Astrocyte (in vitro differentiated cells and primary cell): ENCODE measurements at regions not wholly inside any gene's neighbourhood (a gene's known extent, or its start where the extent isn't known, plus 50 kb on each side); places are given as distances from the start of the nearest gene placed in this dataset.

ENCODE experiments used
- DNase-seq: peaks from one replicate; pipeline ENCODE4 v3.0.0-alpha.2; 2010; ENCODE audit warnings: low read depth
- FAIRE-seq: peaks from 2 replicates; lab custom pipeline; 2011; peaks lifted over from hg19 to GRCh38; lab: Jason Lieb, UNC
- H2AFZ ChIP-seq: 2 replicates; pipeline ENCODE4 v1.6.0; 2012; ENCODE audit warnings: low read depth, low read length, inconsistent platforms
- H3K27ac ChIP-seq: 2 replicates; pipeline ENCODE4 v1.5.1; 2011; ENCODE audit warnings: low read depth, low read length, inconsistent platforms
- H3K27me3 ChIP-seq: 2 replicates; pipeline ENCODE4 v1.6.0; 2011; ENCODE audit warnings: low read length, inconsistent platforms; ENCODE audit not compliant: insufficient read depth
- H3K36me3 ChIP-seq: 2 replicates; pipeline ENCODE4 v1.5.1; 2011; ENCODE audit warnings: low read length, inconsistent platforms; ENCODE audit not compliant: insufficient read depth
- H3K4me1 ChIP-seq: 2 replicates; pipeline ENCODE4 v1.5.1; 2011; ENCODE audit warnings: low read length, inconsistent platforms; ENCODE audit not compliant: insufficient read depth
- H3K4me2 ChIP-seq: 2 replicates; pipeline ENCODE4 v1.6.0; 2012; ENCODE audit warnings: low read length, inconsistent platforms
- H3K4me3 ChIP-seq: 2 replicates; pipeline ENCODE4 v1.5.1; 2011; ENCODE audit warnings: low read depth, mild to moderate bottlenecking, low read length, inconsistent platforms; ENCODE audit not compliant: insufficient read depth
- H3K79me2 ChIP-seq: 2 replicates; pipeline ENCODE4 v1.6.0; 2012; ENCODE audit warnings: mild to moderate bottlenecking, low read length, inconsistent platforms; ENCODE audit not compliant: insufficient read depth
- H3K9ac ChIP-seq: 2 replicates; pipeline ENCODE4 v1.6.0; 2012; ENCODE audit warnings: mild to moderate bottlenecking, low read length, inconsistent platforms
- H3K9me3 ChIP-seq: 2 replicates; pipeline ENCODE4 v1.5.1; 2012; ENCODE audit warnings: low read depth, mild to moderate bottlenecking, low read length, inconsistent platforms; ENCODE audit not compliant: insufficient read depth
- H4K20me1 ChIP-seq: 2 replicates; pipeline ENCODE4 v1.6.0; 2012; ENCODE audit warnings: low read length, inconsistent platforms; ENCODE audit not compliant: insufficient read depth
- H3K27ac Mint-ChIP-seq: one replicate; pipeline ENCODE4 v1.8.0; 2021; ENCODE audit warnings: mild to moderate bottlenecking, mixed read lengths; ENCODE audit not compliant: unreplicated experiment
- H3K27me3 Mint-ChIP-seq: one replicate; pipeline ENCODE4 v1.8.0; 2021; ENCODE audit warnings: low read depth, mixed read lengths; ENCODE audit not compliant: unreplicated experiment
- H3K36me3 Mint-ChIP-seq: one replicate; pipeline ENCODE4 v1.8.0; 2021; ENCODE audit warnings: low read depth, mixed read lengths; ENCODE audit not compliant: unreplicated experiment
- H3K4me1 Mint-ChIP-seq: one replicate; pipeline ENCODE4 v1.8.0; 2021; ENCODE audit warnings: low read depth, mixed read lengths; ENCODE audit not compliant: unreplicated experiment
- H3K4me3 Mint-ChIP-seq: one replicate; pipeline ENCODE4 v1.8.0; 2021; ENCODE audit warnings: mild to moderate bottlenecking, moderate library complexity, mixed read lengths; ENCODE audit not compliant: unreplicated experiment
- H3K9me3 Mint-ChIP-seq: one replicate; pipeline ENCODE4 v1.8.0; 2021; ENCODE audit warnings: mild to moderate bottlenecking, mixed read lengths; ENCODE audit not compliant: unreplicated experiment
- EZH2 ChIP-seq: IDR thresholded peaks from 2 replicates; pipeline ENCODE4 v1.6.1; 2012; ENCODE audit warnings: mild to moderate bottlenecking, low read length, inconsistent platforms; ENCODE audit not compliant: insufficient read depth
- TF ChIP-seq, protein P1 (sequence below): IDR thresholded peaks from 2 replicates; pipeline ENCODE4 v1.5.1; 2011; ENCODE audit warnings: low read depth, mild to moderate bottlenecking, inconsistent platforms, low read length, moderate library complexity; ENCODE audit not compliant: insufficient read depth

- no peaks in the 10 kb centered on the region for H3K36me3 ChIP-seq
- no peak for DNase-seq
- no peak overlapping the region for H3K4me3 Mint-ChIP-seq
- no peaks in the 10 kb centered on the region for H3K27me3 ChIP-seq
- H3K27ac Mint-ChIP-seq = no peak overlapping the region
- H3K79me2 ChIP-seq = no peaks in the 10 kb centered on the region
- no peak overlapping the region for H3K9ac ChIP-seq
- peaks cover 35% of the 10 kb centered on the region for H3K27me3 Mint-ChIP-seq
- H3K4me2 ChIP-seq = no peak overlapping the region
- H3K4me1 ChIP-seq = no peaks in the 10 kb centered on the region
- no peaks in the 10 kb centered on the region for H3K36me3 Mint-ChIP-seq
- TF ChIP-seq EZH2 = no peak
- TF ChIP-seq, protein P1, sequence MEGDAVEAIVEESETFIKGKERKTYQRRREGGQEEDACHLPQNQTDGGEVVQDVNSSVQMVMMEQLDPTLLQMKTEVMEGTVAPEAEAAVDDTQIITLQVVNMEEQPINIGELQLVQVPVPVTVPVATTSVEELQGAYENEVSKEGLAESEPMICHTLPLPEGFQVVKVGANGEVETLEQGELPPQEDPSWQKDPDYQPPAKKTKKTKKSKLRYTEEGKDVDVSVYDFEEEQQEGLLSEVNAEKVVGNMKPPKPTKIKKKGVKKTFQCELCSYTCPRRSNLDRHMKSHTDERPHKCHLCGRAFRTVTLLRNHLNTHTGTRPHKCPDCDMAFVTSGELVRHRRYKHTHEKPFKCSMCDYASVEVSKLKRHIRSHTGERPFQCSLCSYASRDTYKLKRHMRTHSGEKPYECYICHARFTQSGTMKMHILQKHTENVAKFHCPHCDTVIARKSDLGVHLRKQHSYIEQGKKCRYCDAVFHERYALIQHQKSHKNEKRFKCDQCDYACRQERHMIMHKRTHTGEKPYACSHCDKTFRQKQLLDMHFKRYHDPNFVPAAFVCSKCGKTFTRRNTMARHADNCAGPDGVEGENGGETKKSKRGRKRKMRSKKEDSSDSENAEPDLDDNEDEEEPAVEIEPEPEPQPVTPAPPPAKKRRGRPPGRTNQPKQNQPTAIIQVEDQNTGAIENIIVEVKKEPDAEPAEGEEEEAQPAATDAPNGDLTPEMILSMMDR = no peak
- H2AFZ ChIP-seq = no peak overlapping the region
- H3K27ac ChIP-seq = no peak overlapping the region
- peaks cover 3% of the 10 kb centered on the region for H3K9me3 ChIP-seq
- H3K9me3 Mint-ChIP-seq = no peaks in the 10 kb centered on the region
- H3K4me1 Mint-ChIP-seq = no peaks in the 10 kb centered on the region
- H3K4me3 ChIP-seq = no peak overlapping the region
- H4K20me1 ChIP-seq = no peaks in the 10 kb centered on the region
- no peak for FAIRE-seq
Measured at GRCh38 chr16:48852458-48852857, 242.5 kb upstream of the N4BP1 start.

DNA sequence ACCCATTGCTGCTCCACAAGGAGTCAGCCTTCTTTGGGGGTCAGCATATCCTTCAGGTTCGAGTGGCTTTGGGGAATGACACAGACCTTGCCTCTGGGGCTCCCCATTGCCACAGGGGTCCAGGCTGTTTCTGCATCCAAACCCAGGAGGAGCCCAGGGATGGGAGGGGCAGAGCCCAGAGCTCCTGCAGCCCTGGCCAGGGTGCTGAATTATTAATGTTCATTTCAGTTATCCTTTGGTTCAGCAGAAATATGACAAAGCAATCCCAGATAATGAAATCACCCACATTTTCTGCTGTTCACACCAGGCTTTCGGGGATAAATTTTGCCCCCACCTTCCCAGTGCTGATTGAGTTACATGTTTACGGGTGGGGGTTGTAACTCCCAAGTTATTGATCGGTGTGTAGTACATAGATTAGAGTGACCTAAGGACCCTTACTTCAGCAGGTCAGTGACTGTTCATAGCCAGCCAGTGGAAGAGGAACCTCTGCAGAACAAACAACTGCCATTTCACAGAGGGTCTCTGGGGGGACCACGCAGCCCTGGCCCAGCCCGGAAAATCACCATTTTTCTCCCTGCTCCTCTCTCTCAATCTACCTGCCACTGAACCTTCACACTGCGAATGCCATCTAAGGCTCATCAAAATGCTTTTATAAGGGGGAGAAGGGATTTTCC is 240.3 kb upstream of the N4BP1 start:
- Histone ChIP-seq H3K27ac (no peak overlapping the region), H3K4me2 (no peak overlapping the region), H3K79me2 (no peaks in the 10 kb centered on the region), H4K20me1 (no peaks in the 10 kb centered on the region), H3K36me3 (no peaks in the 10 kb centered on the region), H3K27me3 (no peaks in the 10 kb centered on the region), H3K4me3 (no peak overlapping the region), H2AFZ (no peak overlapping the region), H3K9me3 (peaks cover 6% of the 10 kb centered on the region), H3K9ac (no peak overlapping the region), H3K4me1 (no peaks in the 10 kb centered on the region)
- Mint-ChIP-seq H3K4me1 (no peaks in the 10 kb centered on the region), H3K36me3 (no peaks in the 10 kb centered on the region), H3K9me3 (peaks cover 2% of the 10 kb centered on the region), H3K27ac (no peak overlapping the region), H3K27me3 (peaks cover 43% of the 10 kb centered on the region), H3K4me3 (no peak overlapping the region)
- DNase-seq (no peak), FAIRE-seq (no peak)
- TF ChIP-seq, protein P1 = no peak
- no peak for TF ChIP-seq EZH2

DNA sequence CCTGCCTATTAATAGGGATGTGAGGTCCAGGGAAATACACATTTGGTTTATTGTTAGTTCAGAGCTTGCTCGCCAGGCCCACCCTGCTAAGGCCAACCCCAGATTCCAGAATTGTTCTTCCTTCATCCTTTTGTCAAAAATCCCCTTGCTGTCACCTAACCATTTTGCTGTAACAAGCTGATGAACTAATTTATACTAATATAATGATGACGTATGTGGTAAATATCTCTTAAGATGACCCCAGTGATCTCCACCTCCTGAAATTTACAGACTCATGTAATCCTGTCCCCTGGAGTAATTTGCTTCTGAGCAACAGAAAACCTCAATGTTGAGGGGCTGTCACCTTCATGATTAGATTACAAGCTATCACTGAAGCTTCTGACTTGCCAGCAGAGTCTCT is 236.3 kb upstream of the N4BP1 start:
- no peaks in the 10 kb centered on the region for H3K36me3 Mint-ChIP-seq
- peaks cover 53% of the 10 kb centered on the region for H3K27me3 Mint-ChIP-seq
- H3K79me2 ChIP-seq = no peaks in the 10 kb centered on the region
- no peaks in the 10 kb centered on the region for H4K20me1 ChIP-seq
- no peaks in the 10 kb centered on the region for H3K4me1 Mint-ChIP-seq
- FAIRE-seq = no peak
- no peak overlapping the region for H3K27ac ChIP-seq
- H3K4me1 ChIP-seq = no peaks in the 10 kb centered on the region
- no peak for DNase-seq
- no peak overlapping the region for H3K9ac ChIP-seq
- H2AFZ ChIP-seq = no peak overlapping the region
- no peaks in the 10 kb centered on the region for H3K27me3 ChIP-seq
- H3K4me3 Mint-ChIP-seq = no peak overlapping the region
- no peak overlapping the region for H3K27ac Mint-ChIP-seq
- peaks cover 6% of the 10 kb centered on the region for H3K9me3 ChIP-seq
- peaks cover 2% of the 10 kb centered on the region for H3K9me3 Mint-ChIP-seq
- TF ChIP-seq, protein P1 = no peak
- no peak for TF ChIP-seq EZH2
- H3K36me3 ChIP-seq = no peaks in the 10 kb centered on the region
- H3K4me2 ChIP-seq = no peak overlapping the region
- no peak overlapping the region for H3K4me3 ChIP-seq
